ENCODE measurements at regions not wholly inside any gene's neighbourhood (a gene's known extent, or its start where the extent isn't known, plus 50 kb on each side); places are given as distances from the start of the nearest gene placed in this dataset.

DNA sequence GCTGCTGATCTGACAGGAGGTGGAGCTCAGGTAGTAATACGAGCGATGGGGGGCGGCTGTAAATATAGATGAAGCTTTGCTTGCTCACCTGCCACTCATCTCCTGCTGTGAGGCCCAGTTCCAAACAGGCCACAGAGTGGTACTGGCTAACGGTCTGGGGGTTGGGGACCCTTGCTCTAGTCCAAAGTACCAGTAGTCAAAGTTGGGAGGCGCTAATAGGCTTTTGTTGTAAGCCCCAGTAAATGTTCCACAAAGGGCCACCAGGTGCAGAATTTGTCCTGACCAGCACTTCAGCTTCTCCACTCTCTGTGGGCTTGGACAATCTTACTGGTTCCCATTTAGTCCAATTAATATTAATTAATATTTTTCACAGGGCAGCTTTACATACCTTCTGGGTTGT lies 206.6 kb downstream of the ACTR3B start:
- Mint-ChIP-seq H3K9me3 (ENCODE audit: unreplicated experiment) (peaks cover 4% of the 10 kb centered on the region), H3K4me3 (ENCODE audit: unreplicated experiment) (no peak overlapping the region), H3K27ac (ENCODE audit: unreplicated experiment) (no peak overlapping the region), H3K27me3 (ENCODE audit: unreplicated experiment) (no peaks in the 10 kb centered on the region), H3K36me3 (ENCODE audit: unreplicated experiment) (peaks cover 9% of the 10 kb centered on the region), H3K4me1 (ENCODE audit: low read depth, unreplicated experiment) (no peaks in the 10 kb centered on the region)
- DNase-seq = no peak
- TF ChIP-seq, protein P1, sequence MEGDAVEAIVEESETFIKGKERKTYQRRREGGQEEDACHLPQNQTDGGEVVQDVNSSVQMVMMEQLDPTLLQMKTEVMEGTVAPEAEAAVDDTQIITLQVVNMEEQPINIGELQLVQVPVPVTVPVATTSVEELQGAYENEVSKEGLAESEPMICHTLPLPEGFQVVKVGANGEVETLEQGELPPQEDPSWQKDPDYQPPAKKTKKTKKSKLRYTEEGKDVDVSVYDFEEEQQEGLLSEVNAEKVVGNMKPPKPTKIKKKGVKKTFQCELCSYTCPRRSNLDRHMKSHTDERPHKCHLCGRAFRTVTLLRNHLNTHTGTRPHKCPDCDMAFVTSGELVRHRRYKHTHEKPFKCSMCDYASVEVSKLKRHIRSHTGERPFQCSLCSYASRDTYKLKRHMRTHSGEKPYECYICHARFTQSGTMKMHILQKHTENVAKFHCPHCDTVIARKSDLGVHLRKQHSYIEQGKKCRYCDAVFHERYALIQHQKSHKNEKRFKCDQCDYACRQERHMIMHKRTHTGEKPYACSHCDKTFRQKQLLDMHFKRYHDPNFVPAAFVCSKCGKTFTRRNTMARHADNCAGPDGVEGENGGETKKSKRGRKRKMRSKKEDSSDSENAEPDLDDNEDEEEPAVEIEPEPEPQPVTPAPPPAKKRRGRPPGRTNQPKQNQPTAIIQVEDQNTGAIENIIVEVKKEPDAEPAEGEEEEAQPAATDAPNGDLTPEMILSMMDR (IDR thresholded peaks at IDR 0.05; ENCODE audit: partially characterized antibody, unreplicated experiment) = no peak

DNA sequence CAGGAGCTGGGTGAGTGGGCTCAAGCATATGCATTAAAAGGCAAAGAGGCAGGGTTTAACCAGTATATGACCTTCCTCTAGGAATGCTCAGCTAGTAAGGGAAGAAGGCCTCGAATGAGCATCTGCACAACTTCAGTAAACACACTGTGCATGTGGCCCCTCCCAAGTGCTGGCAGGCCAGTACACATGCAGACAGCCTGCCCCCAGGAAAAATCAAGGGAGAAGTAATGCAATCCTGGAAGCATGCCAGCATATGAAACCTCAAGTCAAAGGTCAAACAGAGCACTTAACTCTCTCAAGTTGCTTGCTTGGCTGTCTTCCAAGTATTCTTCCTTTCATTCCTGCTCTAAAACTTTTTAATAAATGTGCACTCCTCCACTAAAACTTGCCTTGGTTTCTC lies 208.4 kb downstream of the ACTR3B start:
- TF ChIP-seq, protein P1 (IDR thresholded peaks at IDR 0.05; ENCODE audit: partially characterized antibody, unreplicated experiment) = no peak
- Mint-ChIP-seq H3K4me1 (ENCODE audit: low read depth, unreplicated experiment) (no peaks in the 10 kb centered on the region), H3K36me3 (ENCODE audit: unreplicated experiment) (peaks cover 9% of the 10 kb centered on the region), H3K27ac (ENCODE audit: unreplicated experiment) (no peak overlapping the region), H3K27me3 (ENCODE audit: unreplicated experiment) (no peaks in the 10 kb centered on the region), H3K4me3 (ENCODE audit: unreplicated experiment) (no peak overlapping the region), H3K9me3 (ENCODE audit: unreplicated experiment) (peaks cover 4% of the 10 kb centered on the region)
- no peak for DNase-seq

DNA sequence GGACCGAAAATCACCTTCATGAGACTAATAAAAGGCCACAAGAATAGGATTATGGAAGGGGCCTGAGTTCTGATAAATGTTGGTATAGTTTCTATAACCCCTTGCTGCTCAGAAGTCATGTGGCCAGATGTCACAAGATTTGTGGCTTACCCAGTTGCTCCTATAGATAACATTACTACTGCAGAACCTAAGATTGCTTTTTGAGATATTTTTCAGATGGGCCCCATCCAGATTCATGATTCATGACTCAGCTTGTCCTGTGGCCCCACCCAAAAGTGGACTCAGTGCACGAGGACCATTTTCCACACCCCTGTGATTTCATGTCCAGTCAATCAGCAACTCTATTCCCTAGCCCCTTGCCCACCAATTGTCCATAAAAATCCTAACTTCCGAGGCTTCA lies 209.0 kb downstream of the ACTR3B start:
- Mint-ChIP-seq H3K27ac (ENCODE audit: unreplicated experiment) (no peak overlapping the region), H3K36me3 (ENCODE audit: unreplicated experiment) (peaks cover 9% of the 10 kb centered on the region), H3K4me3 (ENCODE audit: unreplicated experiment) (no peak overlapping the region), H3K9me3 (ENCODE audit: unreplicated experiment) (peaks cover 4% of the 10 kb centered on the region), H3K27me3 (ENCODE audit: unreplicated experiment) (no peaks in the 10 kb centered on the region), H3K4me1 (ENCODE audit: low read depth, unreplicated experiment) (no peaks in the 10 kb centered on the region)
- no peak for DNase-seq
- TF ChIP-seq, protein P1 (IDR thresholded peaks at IDR 0.05; ENCODE audit: partially characterized antibody, unreplicated experiment) = no peak

DNA sequence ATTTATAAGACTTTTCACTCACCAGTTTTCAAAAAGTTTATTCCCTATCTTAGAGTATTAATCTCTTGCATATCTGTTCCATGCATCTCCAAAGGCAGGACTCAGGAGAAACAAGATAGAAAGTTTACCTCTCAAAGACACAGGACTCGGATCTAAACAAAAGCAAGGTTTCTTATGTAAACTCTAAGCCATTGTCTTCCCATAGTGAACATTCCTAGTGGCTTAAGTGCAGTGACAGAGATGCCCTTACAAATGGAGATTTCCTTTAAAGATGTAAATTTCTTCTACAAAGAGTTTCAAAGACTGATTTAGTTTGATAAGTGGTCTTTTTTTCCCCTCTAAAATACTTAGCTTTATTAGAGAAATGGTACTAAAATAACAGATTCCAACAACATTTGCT lies 209.8 kb downstream of the ACTR3B start:
- Mint-ChIP-seq H3K9me3 (ENCODE audit: unreplicated experiment) (peaks cover 4% of the 10 kb centered on the region), H3K4me3 (ENCODE audit: unreplicated experiment) (no peak overlapping the region), H3K36me3 (ENCODE audit: unreplicated experiment) (peaks cover 9% of the 10 kb centered on the region), H3K27ac (ENCODE audit: unreplicated experiment) (no peak overlapping the region), H3K4me1 (ENCODE audit: low read depth, unreplicated experiment) (no peaks in the 10 kb centered on the region), H3K27me3 (ENCODE audit: unreplicated experiment) (no peaks in the 10 kb centered on the region)
- TF ChIP-seq, protein P1 (IDR thresholded peaks at IDR 0.05; ENCODE audit: partially characterized antibody, unreplicated experiment) = no peak
- no peak for DNase-seq

DNA sequence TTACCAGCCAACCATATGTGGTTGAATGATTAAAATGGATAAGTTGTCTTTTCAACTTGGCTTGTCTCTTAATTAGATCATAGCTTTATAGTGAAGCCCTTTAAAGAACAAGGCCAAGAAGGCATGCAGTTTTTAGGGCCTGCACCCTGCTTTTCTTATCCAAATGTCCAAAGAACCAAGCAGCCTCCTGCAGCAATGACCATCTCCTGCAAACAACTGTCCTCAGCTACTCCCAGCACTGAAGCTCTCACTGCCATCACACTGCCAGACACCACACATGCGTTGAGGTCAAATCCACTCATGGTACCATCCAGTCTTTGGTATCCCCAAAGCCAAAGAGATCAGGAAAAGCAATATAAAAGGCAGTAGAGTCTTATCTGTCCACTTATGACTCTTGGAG lies 210.3 kb downstream of the ACTR3B start:
- Mint-ChIP-seq H3K27me3 (ENCODE audit: unreplicated experiment) (no peaks in the 10 kb centered on the region), H3K4me3 (ENCODE audit: unreplicated experiment) (no peak overlapping the region), H3K27ac (ENCODE audit: unreplicated experiment) (no peak overlapping the region), H3K36me3 (ENCODE audit: unreplicated experiment) (peaks cover 9% of the 10 kb centered on the region), H3K4me1 (ENCODE audit: low read depth, unreplicated experiment) (no peaks in the 10 kb centered on the region), H3K9me3 (ENCODE audit: unreplicated experiment) (peaks cover 4% of the 10 kb centered on the region)
- TF ChIP-seq, protein P1 (IDR thresholded peaks at IDR 0.05; ENCODE audit: partially characterized antibody, unreplicated experiment) = no peak
- no peak for DNase-seq
